HG03097 (cell line): ENCODE measurements at regions not wholly inside any gene's neighbourhood (a gene's known extent, or its start where the extent isn't known, plus 50 kb on each side); places are given as distances from the start of the nearest gene placed in this dataset.

Experiments
- ATAC-seq: cut with Tn5 transposase; IDR thresholded peaks from one replicate; pipeline ENCODE4 v1.9.1; 2021; ENCODE audit not compliant: unreplicated experiment, low FRiP score

DNA sequence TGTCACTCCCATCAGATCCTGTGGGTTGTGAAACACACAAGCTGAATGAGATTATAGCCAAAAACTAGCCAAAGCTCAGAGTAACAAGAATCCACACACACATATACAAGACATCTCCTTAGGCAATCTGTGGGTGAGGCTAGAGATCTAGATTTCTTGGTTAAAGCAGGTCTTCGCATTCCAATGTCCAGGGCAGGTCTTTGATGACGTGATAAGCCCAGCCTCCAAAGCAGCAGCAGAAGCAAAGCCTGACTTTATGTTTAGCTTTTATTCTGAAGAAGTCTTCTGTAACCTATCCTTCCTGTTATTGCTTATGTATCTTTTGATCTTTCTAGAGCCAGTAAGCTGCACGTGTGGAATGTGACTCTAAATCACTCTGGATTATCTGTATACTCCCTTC is 199.1 kb upstream of the SLC30A5 start:
- ATAC-seq = no peak

DNA sequence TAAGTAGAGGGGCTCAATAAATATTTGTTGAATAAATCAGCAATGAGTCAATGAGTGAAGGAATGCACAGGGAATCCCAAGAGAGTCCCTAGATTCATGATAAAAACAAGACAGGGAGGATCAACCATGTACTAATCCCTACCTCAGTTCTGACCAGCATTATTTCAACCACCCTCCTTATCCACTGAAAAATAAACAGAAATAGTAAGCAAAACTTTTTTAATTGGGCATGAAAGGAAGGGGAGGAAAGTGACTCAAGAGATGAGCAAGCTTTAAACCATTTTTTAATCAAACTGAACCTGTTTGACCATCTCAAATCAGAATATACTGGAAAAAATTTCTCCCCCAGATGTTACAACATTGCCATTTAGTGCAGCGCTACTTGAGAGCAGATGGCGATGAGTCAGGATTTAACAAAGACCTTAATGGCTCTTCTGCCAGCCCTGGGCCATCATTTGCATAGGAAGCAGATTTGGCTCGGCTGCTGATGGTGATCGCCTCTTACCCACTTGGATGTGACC is 194.8 kb upstream of the SLC30A5 start:
- ATAC-seq = no peak

DNA sequence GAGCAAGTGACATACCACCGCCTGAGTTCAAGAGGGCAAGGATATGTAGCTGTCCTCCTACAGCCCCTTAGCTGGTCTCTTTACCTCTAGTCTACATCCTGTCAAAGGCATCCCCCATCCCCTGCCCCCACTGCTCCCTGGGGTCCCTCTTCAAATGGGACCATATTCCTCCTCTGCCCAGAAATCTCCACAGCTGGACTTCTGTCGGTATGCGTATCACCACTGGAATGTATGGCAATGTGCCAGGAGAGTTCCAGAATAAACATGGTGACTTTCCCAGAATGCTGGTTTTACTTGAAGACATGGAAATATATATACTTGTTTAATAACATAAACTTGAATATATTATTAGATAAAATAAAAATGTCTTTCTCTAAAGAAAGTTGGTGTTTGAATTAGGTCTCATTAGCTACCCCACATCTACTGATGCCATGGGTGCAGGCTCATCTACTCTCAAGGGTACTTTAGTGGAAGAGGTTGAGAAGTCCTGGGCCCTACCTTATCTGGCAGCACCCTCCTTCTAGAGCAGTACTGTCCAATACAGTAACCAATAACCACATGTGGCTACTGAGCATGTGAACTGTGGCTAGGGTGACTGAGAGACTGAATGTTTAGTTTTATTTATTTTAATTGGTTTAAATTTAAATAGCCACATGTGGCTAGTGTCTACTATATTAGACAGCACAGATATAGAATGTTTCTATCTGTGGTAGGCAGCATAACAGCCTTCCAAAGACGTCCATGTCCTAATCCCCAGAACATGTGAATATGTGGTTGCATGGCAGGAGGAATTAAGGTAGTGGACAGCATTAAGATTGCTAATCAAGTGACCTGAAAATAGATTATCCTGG is 181.7 kb upstream of the SLC30A5 start:
- ATAC-seq = no peak

DNA sequence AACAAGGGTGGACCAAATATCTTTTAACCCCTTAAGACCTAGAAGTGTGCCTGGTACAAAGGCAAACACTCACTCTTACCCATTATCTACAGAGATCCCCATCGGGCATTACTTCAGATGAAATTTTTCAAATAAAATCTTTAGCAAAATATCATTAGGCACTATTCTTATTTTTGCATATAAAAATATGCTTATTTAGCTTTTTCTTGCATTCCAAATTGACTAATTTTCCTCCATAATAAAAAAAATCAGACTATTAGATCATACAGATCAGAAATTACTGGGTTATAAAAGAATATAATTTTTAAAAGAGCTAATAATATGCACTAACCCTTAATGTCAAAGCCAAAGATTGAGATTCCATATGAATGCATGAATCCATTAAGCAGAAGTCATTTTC is 178.7 kb upstream of the SLC30A5 start:
- no peak for ATAC-seq

DNA sequence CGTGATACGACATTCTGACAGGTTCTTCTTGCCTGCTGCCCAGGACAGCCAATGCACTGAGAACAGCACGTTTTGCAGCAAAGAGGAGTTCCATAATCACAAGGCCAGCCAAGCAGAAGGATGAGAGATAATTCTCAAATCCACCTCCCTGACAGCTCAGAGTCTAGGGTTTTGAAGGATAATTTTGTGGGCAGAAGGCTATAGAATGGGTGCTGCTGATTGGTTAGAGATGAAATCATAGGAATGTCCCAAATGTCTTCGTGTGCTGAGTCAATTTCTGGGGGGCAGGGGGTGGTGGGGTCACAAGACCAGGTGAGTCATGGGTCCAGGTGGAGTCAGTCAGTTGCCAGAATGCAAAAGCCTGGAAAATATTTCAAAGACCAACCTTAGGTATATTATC is 175.5 kb upstream of the SLC30A5 start:
- no peak for ATAC-seq

GRCh38 chr5:68919988-68920490 is 173.8 kb upstream of the SLC30A5 start:
- no peak for ATAC-seq

DNA sequence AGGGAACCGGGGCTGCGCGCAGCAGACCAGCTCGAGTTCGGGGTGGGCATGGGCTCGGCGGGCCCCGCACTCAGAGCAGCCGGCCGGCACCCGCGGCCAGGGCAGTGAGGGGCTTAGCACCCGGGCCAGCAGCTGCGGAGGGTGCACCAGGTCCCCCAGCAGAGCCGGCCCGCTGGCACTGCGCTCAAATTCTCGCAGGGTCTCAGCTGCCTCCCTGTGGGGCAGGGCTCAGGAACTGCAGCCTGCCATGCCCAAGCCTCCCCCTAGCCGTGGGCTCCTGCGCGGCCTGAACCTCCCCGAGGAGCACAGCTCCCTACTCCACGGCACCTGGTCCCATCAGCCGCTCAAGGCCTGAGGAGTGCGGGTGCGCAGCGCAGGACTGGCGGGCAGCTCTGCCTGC is 172.9 kb upstream of the SLC30A5 start:
- ATAC-seq = no peak

DNA sequence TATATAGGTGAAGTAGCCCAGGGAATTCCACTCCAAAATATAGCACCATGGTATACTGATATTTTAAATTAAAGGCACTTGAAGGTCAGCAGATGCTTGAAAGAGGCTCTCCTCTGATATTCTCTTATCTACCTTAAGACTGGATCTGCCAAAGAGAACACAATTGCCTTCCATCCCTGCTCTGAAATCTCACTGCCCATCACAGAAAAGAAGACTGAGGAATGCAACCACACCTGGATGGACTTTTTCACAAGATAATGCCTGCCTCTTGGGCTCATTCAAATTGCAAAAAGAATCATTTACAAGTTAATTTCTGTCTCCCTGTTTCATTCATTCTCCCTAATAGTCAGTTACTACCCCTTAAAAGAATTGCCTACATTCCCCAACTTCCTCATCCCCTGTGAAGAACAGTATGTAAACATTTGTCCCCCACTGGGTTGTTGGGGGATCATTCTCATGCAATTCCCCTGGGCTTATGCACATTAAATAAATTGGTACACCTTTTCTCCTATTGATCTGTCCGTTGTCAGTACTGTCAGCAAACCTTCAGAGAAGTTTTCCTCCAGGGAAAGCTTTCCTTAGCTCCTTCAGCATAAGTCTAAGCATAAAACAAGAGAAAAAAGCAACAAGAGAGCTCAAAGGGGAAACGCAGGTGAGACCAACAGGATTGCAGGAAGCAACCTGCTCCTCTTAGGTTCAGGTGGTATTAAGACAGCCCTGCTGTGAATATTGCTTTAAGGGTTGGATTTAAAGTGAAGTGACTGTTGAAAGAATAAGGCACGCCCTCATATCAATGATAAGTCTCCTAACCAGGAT is 171.4 kb upstream of the SLC30A5 start:
- no peak for ATAC-seq

- no peak for ATAC-seq
Observed at GRCh38 chr5:68924481-68925145, 169.2 kb upstream of the SLC30A5 start.

- no peak for ATAC-seq
Observed at GRCh38 chr5:68928617-68929302, 165.1 kb upstream of the SLC30A5 start.

DNA sequence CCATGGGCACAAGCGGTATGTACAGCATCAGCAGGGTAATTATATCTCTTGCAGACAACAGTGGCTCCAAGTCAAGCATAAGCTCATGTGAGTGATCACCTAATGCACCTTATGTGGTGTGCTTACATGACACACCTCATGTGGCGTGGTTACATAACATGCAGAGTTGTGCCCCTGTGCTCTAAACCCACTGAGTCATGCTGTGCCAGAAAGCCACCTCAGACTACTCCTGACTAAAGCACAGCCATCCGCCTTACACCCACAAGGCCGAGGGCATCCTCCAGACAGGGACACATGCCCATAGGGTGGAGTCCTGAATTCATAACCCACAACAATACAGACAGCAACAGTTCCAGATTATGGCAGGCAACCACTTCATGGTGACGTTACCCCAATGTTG is 163.7 kb upstream of the SLC30A5 start:
- ATAC-seq = no peak

DNA sequence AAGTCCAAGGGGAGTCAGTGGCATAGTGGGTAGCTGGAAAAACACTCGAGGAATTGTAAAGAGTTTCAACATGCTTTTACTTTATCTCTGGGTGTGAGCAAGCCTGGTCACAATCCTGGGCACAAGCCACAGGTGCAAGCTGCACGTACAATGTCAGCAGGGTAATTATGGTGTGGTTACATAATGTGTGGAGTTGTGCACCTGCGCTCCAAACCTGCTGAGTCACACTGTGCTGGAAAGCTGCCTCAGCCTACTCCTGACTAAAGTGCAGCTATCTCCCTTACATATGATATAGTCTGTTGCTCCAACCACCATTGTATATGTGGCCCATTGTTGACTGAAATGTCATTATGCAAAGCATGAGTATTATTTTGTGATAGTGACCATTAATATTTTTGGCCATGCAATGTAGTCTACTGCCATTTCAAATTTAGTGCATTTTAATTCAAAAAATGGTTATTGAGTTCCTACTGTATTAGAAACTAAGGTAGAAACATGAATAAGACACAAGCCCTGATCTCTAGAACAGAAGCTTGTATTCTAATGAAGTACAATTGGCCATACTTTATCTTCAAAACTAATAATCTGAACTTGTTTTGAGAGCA is 160.9 kb upstream of the SLC30A5 start:
- ATAC-seq = no peak

GRCh38 chr5:68942169-68942568 is 151.6 kb upstream of the SLC30A5 start:
- no peak for ATAC-seq

- ATAC-seq = no peak
Observed at GRCh38 chr5:68946728-68947127, 147.1 kb upstream of the SLC30A5 start.

DNA sequence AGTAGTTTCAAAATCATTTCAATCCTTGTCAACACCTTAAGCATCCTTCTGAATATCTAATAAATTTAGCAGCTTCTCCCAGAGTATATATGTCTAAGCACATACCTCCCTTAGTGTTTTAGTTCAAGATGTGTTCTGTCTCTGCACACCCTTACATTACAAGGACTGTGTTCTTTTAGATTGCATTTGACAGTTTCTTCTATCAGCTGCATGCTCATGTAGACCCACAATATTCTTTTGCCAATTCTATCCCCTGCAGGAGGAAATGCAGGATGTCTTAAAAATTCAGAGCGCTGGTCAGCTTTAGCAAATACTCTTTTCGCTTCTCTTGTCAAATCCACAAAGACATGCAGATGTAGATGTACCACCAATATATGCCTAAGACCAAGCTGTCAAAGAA is 145.8 kb upstream of the SLC30A5 start:
- ATAC-seq = no peak

DNA sequence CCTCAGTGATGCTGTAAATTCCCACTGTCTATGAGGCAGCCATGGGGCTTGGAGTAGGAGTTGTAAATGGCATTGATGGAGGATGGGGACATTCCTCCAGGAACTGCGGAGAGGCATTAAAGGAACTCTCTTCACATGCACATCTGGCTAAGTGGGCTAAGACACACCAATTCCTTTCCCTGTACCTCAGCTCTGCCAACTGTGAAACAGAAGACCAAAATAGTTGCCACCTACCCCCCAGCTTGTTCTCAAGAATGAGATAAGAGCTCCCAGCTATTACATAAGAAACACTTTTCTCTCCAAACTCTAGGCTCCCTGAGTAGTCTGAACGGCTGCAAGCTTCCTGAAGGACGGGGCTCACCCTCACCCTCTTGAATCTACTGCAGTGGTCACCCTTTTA is 144.6 kb upstream of the SLC30A5 start:
- no peak for ATAC-seq

DNA sequence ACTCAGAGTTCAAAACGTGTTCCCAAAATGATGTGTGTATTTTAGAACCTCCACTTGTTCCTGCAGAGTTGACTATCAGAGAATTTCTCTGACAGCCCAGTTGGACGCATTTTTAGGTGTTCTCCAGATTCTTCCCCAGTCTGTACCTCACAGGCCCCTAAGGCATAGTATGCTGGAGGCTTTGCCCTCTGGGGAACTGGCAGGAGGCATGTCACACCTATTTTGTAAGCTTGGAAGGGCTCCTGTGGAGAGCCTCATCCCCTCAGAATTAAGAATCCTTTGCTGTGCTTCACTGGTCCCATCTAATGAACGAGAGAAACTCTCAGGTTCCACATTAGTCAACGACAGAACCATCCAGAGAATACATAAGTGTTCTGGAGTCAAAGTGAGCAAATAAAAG is 144.1 kb upstream of the SLC30A5 start:
- no peak for ATAC-seq

GRCh38 chr5:68950125-68950524 is 143.7 kb upstream of the SLC30A5 start:
- ATAC-seq = no peak

GRCh38 chr5:68950930-68951329 is 142.9 kb upstream of the SLC30A5 start:
- no peak for ATAC-seq
